Esophagus squamous epithelium (tissue), 4 donors: ENCODE measurements at regions not wholly inside any gene's neighbourhood (a gene's known extent, or its start where the extent isn't known, plus 50 kb on each side); places are given as distances from the start of the nearest gene placed in this dataset.

ENCODE experiments used
- CTCF ChIP-seq, 6 experiments: fragments of 450-650 bp in 4 of 6; fragments of 200-600 bp in 2 of 6; sonication (generic) in 2 of 6; IDR thresholded peaks; one replicate each; pipeline ENCODE4 v1.5.1; 2016 to 2019; ENCODE audit warnings: antibody characterized with exemption in 6 of 6, mild to moderate bottlenecking in 4 of 6, moderate library complexity in 4 of 6
- POLR2A ChIP-seq, 4 donors: fragments of 450-650 bp; IDR thresholded peaks; one replicate each; pipeline ENCODE4 v1.6.1; 2017; ENCODE audit warnings: antibody characterized with exemption in 4 of 4, mild to moderate bottlenecking in 4 of 4, moderate library complexity in 3 of 4

GRCh38 chr2:49490710-49491109 lies 336.4 kb upstream of the FSHR start:
- TF ChIP-seq CTCF (IDR thresholded peaks at IDR 0.05): peak in 3 of 6 experiments; percentile 30 to 54 (median 33)
- no peak for TF ChIP-seq POLR2A (IDR thresholded peaks at IDR 0.05)
